Stimulated activated effector memory CD8-positive, alpha-beta T cell treated with anti-CD3 and anti-CD28 coated beads, Interleukin-12 subunit alpha, Interleukin-12 subunit beta, amount 100 ng/mL, for 72 hours (primary cell): ENCODE measurements at regions not wholly inside any gene's neighbourhood (a gene's known extent, or its start where the extent isn't known, plus 50 kb on each side); places are given as distances from the start of the nearest gene placed in this dataset.
"Not testable (repeated sequence)": the region's sequence is repeated elsewhere in the genome, so short reads cannot be mapped to it uniquely, and the experiment has no call there.

Experiments used
- ATAC-seq: fragments of 150-1000 bp; cut with Tn5 transposase; 2 replicates; pipeline ENCODE4 v1.10.0; 2021
- DNase-seq, 2 donors: peaks; one replicate each; pipeline ENCODE4 v3.0.0; 2021 to 2022; ENCODE audit warnings: low spot score in 2 of 2
- H3K27ac Mint-ChIP-seq: one replicate; pipeline ENCODE4 v1.8.0; 2022; ENCODE audit warnings: mild to moderate bottlenecking, mixed read lengths
- H3K36me3 Mint-ChIP-seq: one replicate; pipeline ENCODE4 v1.8.0; 2022; ENCODE audit warnings: mild to moderate bottlenecking, mixed read lengths
- H3K4me1 Mint-ChIP-seq: one replicate; pipeline ENCODE4 v1.8.0; 2022; ENCODE audit warnings: mixed read lengths
- H3K4me3 Mint-ChIP-seq: one replicate; pipeline ENCODE4 v1.8.0; 2022; ENCODE audit warnings: mild to moderate bottlenecking, mixed read lengths
- H3K9me3 Mint-ChIP-seq: one replicate; pipeline ENCODE4 v1.8.0; 2022; ENCODE audit warnings: mixed read lengths

DNA sequence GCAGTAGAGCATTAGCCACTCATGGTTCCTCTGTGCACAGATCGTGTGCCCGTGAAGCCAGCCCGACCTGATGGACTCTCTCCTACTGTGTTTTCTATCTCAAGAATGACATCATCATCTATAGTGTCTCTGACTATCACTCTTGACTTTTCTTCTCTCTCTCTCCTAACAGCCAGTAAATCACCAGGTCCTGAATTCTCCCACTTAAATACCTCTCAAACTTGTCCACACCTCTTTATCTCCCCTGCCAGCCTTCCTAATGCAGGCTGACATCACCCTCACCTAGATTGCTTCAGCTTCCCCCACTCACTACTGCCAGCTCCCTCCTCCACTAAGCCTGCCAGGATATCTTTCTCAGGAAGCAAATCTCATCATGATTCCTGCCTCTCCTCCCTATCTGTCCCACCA is 90.6 kb upstream of the MIER3 start:
- H3K36me3 Mint-ChIP-seq: no peaks in the 10 kb centered on the region
- H3K4me1 Mint-ChIP-seq: no peaks in the 10 kb centered on the region
- DNase-seq (no peak), ATAC-seq (no peak)
- no peak overlapping the region for H3K27ac Mint-ChIP-seq
- H3K4me3 Mint-ChIP-seq: no peak overlapping the region
- no peaks in the 10 kb centered on the region for H3K9me3 Mint-ChIP-seq

GRCh38 chr5:57054135-57054534 is 102.2 kb upstream of the MIER3 start:
- ATAC-seq: no peak
- no peaks in the 10 kb centered on the region for H3K36me3 Mint-ChIP-seq
- DNase-seq: no peak
- no peaks in the 10 kb centered on the region for H3K4me1 Mint-ChIP-seq
- H3K9me3 Mint-ChIP-seq: no peaks in the 10 kb centered on the region
- no peak overlapping the region for H3K4me3 Mint-ChIP-seq
- no peak overlapping the region for H3K27ac Mint-ChIP-seq

DNA sequence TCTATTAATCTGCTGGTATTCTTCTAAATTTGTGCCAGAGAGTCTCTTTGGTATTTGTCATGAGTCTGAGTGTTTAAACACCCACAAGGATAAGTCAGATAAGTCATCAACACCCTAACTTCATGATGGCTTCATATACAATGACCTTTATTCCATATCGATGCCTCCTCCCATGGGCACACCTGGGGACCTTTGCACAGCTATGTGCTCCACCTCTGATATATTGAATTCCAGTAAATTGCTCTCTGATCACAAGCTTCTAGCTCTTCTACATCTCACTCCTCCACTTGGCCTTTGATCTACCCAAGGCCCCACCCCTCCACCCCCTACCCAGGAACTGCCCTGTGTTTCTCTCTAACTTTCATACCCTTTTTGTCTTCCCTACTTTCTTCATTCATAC is 102.7 kb upstream of the MIER3 start:
- Mint-ChIP-seq H3K4me3 (no peak overlapping the region), H3K36me3 (no peaks in the 10 kb centered on the region), H3K4me1 (no peaks in the 10 kb centered on the region), H3K9me3 (no peaks in the 10 kb centered on the region), H3K27ac (no peak overlapping the region)
- DNase-seq: no peak
- no peak for ATAC-seq

DNA sequence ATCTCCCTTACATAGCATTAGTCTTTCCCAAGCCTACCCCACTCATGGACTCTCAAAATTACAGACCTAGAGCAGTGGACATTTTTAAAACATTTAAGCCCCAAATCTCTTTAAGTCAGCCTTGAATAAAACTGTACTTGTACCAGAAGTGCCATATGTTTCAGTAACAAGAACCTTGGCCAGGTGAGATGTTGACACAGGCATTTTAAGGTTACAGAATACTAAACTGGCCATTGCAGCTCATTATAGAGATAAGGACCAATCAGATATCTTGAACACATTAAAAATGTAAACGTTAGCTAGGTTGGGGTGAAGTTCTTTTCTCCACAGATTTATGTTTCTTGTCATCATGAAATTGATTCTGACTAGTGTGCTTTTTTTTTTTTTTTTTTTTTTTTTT is 103.8 kb upstream of the MIER3 start:
- H3K4me1 Mint-ChIP-seq: no peaks in the 10 kb centered on the region
- H3K4me3 Mint-ChIP-seq: no peak overlapping the region
- no peaks in the 10 kb centered on the region for H3K9me3 Mint-ChIP-seq
- H3K36me3 Mint-ChIP-seq: no peaks in the 10 kb centered on the region
- DNase-seq (no peak), ATAC-seq (no peak)
- no peak overlapping the region for H3K27ac Mint-ChIP-seq

- H3K36me3 Mint-ChIP-seq: no peaks in the 10 kb centered on the region
- H3K9me3 Mint-ChIP-seq: peaks cover 5% of the 10 kb centered on the region
- ATAC-seq: no peak
- DNase-seq: no peak
- no peak overlapping the region for H3K4me3 Mint-ChIP-seq
- H3K4me1 Mint-ChIP-seq: no peaks in the 10 kb centered on the region
- H3K27ac Mint-ChIP-seq: no peak overlapping the region
Observed at GRCh38 chr5:57063773-57064172, 110.1 kb upstream of the GPBP1 start.

DNA sequence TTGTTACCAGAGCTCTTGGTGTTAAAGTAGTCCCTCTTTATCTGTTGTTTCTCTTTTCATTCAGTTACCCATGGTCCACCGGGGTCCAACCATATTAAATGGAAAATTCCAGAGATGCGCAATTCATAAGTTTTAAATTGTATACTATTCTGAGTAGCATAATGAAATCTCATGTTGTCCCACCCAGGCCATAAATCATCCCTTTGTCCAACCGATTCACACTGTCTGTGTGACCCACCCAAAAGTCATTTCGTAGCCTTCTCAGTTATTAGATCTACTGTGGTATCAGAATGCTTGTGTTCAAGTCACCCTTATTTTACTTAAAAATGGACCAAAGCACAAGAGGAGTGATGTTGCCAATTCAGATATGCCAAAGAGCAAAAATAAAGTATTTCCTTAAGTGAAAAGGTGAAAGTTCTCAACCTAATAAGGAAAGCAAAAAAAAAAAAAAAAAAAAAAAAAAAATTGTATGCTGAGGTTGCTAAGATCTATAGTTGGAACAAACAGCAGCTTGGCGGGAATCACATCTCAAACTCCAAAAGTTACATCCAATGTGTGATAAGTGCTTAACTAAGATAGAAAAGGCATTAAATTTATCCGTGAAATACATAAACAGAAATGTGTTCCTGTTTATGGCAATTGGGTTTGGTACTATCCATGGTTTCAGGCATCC is 106.8 kb upstream of the GPBP1 start:
- Mint-ChIP-seq H3K4me1 (no peaks in the 10 kb centered on the region), H3K4me3 (no peak overlapping the region), H3K27ac (no peak overlapping the region), H3K9me3 (peaks cover 10% of the 10 kb centered on the region), H3K36me3 (no peaks in the 10 kb centered on the region)
- DNase-seq (no peak), ATAC-seq (no peak)

DNA sequence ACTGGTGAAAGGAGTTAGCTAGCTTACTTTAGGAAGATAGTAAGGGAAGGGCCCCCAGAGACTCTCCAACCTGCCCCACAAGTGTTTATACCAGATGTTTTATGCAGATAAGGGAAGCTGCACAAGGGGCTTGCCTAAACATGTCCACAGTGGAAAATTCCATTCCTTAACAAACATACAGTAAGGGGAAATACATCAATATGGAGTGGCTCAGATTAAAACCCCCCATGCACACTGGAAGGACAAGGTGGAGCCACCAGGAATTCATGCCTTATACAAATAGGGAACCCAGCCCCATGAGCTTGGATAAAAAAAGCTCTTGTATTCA is 106.3 kb upstream of the GPBP1 start:
- H3K4me1 Mint-ChIP-seq: no peaks in the 10 kb centered on the region
- H3K27ac Mint-ChIP-seq: no peak overlapping the region
- peaks cover 10% of the 10 kb centered on the region for H3K9me3 Mint-ChIP-seq
- no peak for ATAC-seq
- no peaks in the 10 kb centered on the region for H3K36me3 Mint-ChIP-seq
- no peak for DNase-seq
- no peak overlapping the region for H3K4me3 Mint-ChIP-seq

DNA sequence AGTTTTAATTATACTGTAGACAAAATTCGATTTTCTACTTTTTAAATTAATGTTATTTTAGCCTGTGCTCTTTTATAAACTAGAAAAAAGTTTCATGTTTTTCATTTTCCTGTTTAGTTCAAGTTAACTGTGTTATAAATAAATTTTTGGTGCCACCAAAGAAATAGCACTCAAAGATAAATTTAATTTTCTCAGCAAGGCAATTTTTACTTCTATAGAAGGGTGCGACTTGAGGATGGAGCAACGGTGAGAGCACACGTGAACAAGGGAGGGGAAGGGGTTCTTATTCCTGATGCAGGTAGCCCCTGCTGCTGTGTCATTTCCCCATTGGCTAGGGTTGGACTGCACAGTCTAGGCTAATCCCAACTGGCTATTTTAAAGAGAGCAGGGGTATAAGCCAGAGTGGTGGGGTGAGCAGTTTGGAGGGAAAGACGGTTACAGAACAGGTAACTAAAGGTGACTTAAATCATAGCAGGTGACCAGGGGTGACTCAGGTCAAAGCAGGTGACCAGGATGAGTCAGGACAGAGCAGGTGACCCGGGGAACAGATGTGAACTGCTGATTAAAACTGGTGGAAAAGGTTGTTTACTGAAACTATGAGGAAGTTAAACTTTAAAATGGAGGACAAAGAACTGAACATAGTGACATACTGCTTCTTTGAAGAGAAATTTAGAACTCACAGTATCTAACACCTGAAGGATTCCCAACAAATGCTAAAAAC is 104.6 kb upstream of the GPBP1 start:
- Mint-ChIP-seq H3K4me1 (no peaks in the 10 kb centered on the region), H3K4me3 (no peak overlapping the region), H3K27ac (no peak overlapping the region), H3K9me3 (peaks cover 10% of the 10 kb centered on the region), H3K36me3 (no peaks in the 10 kb centered on the region)
- no peak for ATAC-seq
- no peak for DNase-seq

DNA sequence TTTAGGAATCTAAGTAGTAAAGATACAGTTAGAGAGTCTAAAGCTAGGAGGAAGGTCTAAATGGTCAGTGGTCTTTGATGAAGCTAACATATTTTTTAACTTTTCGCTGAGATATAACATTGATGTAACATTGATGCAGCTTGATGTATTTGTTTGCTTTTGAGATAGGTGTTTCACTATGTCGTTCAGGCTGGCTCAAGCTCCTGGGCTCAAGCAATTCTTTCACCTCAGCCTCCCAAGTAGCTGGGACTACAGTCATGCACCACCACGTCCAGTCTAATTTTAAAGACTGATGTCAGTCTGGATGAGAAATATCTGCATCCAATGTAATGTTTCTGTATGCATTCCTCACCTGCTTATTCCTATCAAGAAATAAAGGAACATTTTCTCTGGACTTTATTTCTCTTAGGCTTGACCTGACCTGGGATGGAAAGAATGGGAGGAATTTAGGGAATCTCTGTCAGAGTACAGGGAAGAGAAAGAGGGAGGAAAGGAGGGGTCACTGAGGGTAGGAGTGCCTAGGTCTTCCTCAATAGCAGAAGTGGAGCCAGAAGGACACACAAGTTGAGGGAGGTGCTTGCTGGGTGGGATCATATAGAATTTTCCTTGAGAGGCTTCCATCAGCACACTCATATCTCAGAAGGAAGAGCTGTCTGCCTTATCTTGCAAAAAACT is 101.5 kb upstream of the GPBP1 start:
- H3K9me3 Mint-ChIP-seq: peaks cover 5% of the 10 kb centered on the region
- ATAC-seq: no peak
- H3K4me1 Mint-ChIP-seq: no peaks in the 10 kb centered on the region
- H3K4me3 Mint-ChIP-seq: no peak overlapping the region
- H3K27ac Mint-ChIP-seq: no peak overlapping the region
- no peak for DNase-seq
- H3K36me3 Mint-ChIP-seq: no peaks in the 10 kb centered on the region

DNA sequence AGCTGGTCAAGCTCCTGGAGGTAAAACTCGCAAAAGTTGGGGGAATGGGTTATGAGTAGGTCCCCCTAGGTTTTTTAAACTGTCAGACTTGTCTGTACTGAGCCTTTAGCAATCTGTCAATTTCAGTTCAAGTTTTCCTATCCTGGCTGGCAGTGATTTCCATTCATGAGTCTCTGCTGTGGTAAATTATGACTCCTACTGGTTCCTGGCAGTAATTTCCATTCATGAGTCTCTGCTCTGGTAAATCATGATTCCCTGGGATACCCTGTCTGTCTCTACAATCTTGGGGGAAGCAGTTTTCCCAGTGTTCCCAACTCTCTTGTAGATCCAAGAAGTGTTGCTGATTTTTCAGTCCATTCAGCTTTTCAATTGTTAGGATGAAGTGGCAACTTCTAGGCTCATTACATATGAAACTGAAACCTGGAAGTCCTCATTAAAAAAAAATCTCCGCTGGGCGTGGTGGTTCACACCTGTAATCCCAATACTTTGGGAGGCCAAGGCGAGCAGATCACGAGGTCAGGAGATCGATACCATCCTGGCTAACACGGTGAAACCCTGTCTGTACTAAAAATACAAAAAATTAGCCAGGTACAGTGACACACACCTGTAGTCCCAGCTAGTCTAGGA is 91.3 kb upstream of the GPBP1 start:
- Mint-ChIP-seq H3K9me3 (no peaks in the 10 kb centered on the region), H3K4me1 (no peaks in the 10 kb centered on the region), H3K4me3 (no peak overlapping the region), H3K36me3 (no peaks in the 10 kb centered on the region), H3K27ac (no peak overlapping the region)
- DNase-seq: no peak
- ATAC-seq: no peak

DNA sequence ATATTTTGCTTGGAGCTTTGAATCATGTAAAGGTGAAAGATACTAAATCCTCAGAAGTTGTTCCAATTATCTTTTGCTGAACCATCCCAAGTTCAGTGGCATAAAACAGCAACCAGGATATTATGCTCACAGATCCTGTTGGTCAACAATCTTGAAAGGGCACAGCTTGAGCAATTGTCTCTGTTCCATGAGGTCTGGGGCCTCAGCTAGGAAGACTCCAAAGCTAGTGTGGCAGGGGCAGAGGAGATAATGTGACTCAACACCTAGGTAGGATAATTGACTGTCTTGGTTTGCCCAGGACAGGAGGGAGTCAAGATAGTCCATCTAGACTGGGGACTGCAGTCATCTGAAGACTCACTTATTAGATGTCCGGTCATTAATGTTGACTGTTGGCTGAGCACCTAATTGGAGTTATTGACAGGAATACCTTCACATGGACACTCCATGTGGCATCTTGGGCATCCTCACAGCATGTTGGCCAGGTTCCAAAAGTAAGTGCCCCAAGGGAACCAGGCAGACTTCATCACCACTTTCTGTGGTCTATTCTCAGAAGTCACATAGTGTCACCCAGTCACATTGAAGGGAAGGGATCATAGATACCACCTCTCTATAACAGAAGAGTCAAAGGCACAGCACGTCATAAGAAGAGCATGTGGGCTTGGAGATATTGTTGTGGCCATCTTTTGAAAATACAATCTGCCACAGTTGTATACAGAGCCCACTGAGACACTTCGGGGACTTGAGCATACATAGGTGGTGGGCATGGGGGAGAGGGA is 88.4 kb upstream of the GPBP1 start:
- DNase-seq (no peak), ATAC-seq (peak; percentile 86)
- Mint-ChIP-seq H3K36me3 (no peaks in the 10 kb centered on the region), H3K4me3 (no peak overlapping the region), H3K4me1 (no peaks in the 10 kb centered on the region), H3K27ac (no peak overlapping the region), H3K9me3 (no peaks in the 10 kb centered on the region)

GRCh38 chr5:57087947-57088346 is 85.9 kb upstream of the GPBP1 start:
- not testable (repeated sequence) for H3K4me3 Mint-ChIP-seq, H3K4me1 Mint-ChIP-seq, H3K9me3 Mint-ChIP-seq, ATAC-seq, H3K27ac Mint-ChIP-seq, DNase-seq, H3K36me3 Mint-ChIP-seq

DNA sequence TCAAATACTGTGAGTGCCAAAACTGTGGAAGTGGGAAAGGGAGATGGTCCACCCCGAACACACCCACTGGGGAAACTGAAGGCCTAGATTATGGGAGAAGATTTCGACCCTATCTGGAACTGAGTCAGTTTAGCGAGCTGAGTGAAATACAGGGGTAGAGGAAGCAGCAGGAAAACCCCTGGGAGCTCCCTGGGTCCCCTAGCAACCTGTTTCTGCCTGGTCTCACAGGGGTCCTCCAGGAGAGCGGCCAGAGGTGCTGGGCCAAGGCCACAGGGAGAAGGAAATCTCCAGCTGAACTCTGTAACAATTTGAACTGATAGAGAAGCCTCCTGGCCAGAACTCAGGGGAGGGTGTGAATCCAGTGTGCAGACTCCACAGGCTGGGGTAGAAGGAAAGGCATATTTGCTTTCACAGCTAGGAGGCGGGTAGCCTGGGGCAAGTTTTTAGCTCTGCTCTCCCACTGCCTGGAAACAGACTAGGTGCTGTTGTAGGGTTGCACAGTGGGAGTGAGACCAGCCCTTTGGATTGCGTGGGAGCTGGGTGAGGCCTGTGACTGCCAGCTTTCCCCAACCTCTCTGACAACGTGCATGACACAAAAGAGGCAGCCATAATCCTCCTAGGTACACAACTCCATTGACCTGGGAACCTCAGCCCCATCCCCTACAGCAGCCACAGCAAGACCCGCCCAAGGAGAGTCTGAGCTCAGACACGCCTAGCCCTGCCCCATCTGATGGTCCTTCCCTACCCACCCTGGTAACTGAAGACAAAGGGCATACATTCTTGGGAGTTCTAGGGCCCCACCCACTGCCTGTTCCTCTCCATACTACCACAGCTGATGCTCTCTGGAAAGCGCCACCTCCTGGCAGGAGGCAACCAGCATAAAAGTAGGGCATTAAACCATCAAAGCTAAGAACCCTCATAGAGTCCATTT is 78.8 kb upstream of the GPBP1 start:
- Mint-ChIP-seq H3K9me3 (peaks cover 21% of the 10 kb centered on the region), H3K27ac (no peak overlapping the region), H3K4me1 (no peaks in the 10 kb centered on the region), H3K36me3 (no peaks in the 10 kb centered on the region), H3K4me3 (no peak overlapping the region)
- ATAC-seq (no peak), DNase-seq (no peak)

DNA sequence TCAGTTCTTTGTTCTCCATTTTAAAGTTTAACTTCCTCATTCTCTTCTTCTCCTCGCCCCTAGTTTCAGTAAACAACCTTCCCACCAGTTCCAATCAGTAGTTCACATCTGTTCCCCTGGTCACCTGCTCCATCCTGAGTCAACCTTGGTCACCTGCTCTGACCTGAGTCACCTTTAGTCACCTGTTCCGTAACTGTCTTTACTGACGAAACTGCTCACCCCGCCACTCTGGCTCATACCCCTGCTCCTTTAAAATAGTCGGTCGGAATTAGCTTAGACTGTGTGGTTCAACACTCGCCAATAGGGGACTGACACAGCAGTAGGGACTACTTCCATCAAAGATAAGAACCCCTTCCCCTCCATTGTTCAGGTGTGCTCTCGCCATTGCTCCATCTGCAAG is 76.3 kb upstream of the GPBP1 start:
- Mint-ChIP-seq H3K4me1 (no peaks in the 10 kb centered on the region), H3K27ac (no peak overlapping the region), H3K4me3 (no peak overlapping the region), H3K36me3 (no peaks in the 10 kb centered on the region), H3K9me3 (peaks cover 21% of the 10 kb centered on the region)
- no peak for DNase-seq
- ATAC-seq: no peak
